ENCODE measurements at regions not wholly inside any gene's neighbourhood (a gene's known extent, or its start where the extent isn't known, plus 50 kb on each side); places are given as distances from the start of the nearest gene placed in this dataset.

GRCh38 chr9:69967344-69967743, 76.3 kb upstream of the MAMDC2 start:
- TF ChIP-seq, protein P1, sequence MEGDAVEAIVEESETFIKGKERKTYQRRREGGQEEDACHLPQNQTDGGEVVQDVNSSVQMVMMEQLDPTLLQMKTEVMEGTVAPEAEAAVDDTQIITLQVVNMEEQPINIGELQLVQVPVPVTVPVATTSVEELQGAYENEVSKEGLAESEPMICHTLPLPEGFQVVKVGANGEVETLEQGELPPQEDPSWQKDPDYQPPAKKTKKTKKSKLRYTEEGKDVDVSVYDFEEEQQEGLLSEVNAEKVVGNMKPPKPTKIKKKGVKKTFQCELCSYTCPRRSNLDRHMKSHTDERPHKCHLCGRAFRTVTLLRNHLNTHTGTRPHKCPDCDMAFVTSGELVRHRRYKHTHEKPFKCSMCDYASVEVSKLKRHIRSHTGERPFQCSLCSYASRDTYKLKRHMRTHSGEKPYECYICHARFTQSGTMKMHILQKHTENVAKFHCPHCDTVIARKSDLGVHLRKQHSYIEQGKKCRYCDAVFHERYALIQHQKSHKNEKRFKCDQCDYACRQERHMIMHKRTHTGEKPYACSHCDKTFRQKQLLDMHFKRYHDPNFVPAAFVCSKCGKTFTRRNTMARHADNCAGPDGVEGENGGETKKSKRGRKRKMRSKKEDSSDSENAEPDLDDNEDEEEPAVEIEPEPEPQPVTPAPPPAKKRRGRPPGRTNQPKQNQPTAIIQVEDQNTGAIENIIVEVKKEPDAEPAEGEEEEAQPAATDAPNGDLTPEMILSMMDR (IDR thresholded peaks at IDR 0.05) = no peak
- Mint-ChIP-seq H3K27ac (ENCODE audit: unreplicated experiment) (no peak overlapping the region), H3K36me3 (ENCODE audit: unreplicated experiment) (no peaks in the 10 kb centered on the region), H3K27me3 (ENCODE audit: unreplicated experiment) (no peaks in the 10 kb centered on the region), H3K4me1 (ENCODE audit: unreplicated experiment) (peaks cover 16% of the 10 kb centered on the region), H3K9me3 (ENCODE audit: unreplicated experiment) (no peaks in the 10 kb centered on the region), H3K4me3 (ENCODE audit: unreplicated experiment) (no peak overlapping the region)
- DNase-seq (ENCODE audit: extremely low spot score, unreplicated experiment) = no peak

- Mint-ChIP-seq H3K27ac (ENCODE audit: unreplicated experiment) (no peak overlapping the region), H3K27me3 (ENCODE audit: unreplicated experiment) (no peaks in the 10 kb centered on the region), H3K9me3 (ENCODE audit: unreplicated experiment) (no peaks in the 10 kb centered on the region), H3K36me3 (ENCODE audit: unreplicated experiment) (no peaks in the 10 kb centered on the region), H3K4me3 (ENCODE audit: unreplicated experiment) (no peak overlapping the region), H3K4me1 (ENCODE audit: unreplicated experiment) (peaks cover 20% of the 10 kb centered on the region)
- TF ChIP-seq, protein P1 (IDR thresholded peaks at IDR 0.05) = no peak
- DNase-seq (ENCODE audit: extremely low spot score, unreplicated experiment) = no peak
These were observed 73.6 kb upstream of the MAMDC2 start for GRCh38 chr9:69970001-69970533.

- H3K36me3 Mint-ChIP-seq (ENCODE audit: unreplicated experiment) = no peaks in the 10 kb centered on the region
- peaks cover 26% of the 10 kb centered on the region for H3K4me1 Mint-ChIP-seq (ENCODE audit: unreplicated experiment)
- no peaks in the 10 kb centered on the region for H3K9me3 Mint-ChIP-seq (ENCODE audit: unreplicated experiment)
- peak; percentile 87 for DNase-seq (ENCODE audit: extremely low spot score, unreplicated experiment)
- no peaks in the 10 kb centered on the region for H3K27me3 Mint-ChIP-seq (ENCODE audit: unreplicated experiment)
- peak overlapping the region; percentile 70 for H3K27ac Mint-ChIP-seq (ENCODE audit: unreplicated experiment)
- TF ChIP-seq, protein P1 (IDR thresholded peaks at IDR 0.05) = peak; percentile 96
- no peak overlapping the region for H3K4me3 Mint-ChIP-seq (ENCODE audit: unreplicated experiment)
These were observed 71.8 kb upstream of the MAMDC2 start for GRCh38 chr9:69971643-69972449.

DNA sequence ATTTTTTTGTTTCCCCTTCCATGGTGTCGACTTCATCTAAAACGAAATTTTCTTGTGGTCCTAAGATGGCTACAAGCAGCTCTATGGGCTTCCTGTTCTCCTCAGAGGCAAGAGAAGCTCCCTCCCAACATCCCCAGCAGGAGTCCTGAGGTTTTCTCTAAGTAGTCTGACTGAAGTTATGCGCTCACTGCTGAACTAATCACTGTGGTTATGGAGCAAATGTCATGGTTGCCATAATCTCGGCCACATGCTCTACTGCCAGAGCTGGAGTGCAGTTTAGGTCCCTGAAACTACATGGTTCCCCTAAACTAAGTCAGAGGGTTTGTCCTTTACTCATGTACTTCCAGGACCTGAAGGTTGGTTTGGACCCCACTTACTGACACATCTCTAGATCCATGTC, 68.0 kb upstream of the MAMDC2 start:
- Mint-ChIP-seq H3K9me3 (ENCODE audit: unreplicated experiment) (peaks cover 6% of the 10 kb centered on the region), H3K36me3 (ENCODE audit: unreplicated experiment) (no peaks in the 10 kb centered on the region), H3K27me3 (ENCODE audit: unreplicated experiment) (no peaks in the 10 kb centered on the region), H3K4me3 (ENCODE audit: unreplicated experiment) (no peak overlapping the region), H3K4me1 (ENCODE audit: unreplicated experiment) (peaks cover 28% of the 10 kb centered on the region), H3K27ac (ENCODE audit: unreplicated experiment) (peak overlapping the region; percentile 87)
- TF ChIP-seq, protein P1 (IDR thresholded peaks at IDR 0.05) = no peak
- no peak for DNase-seq (ENCODE audit: extremely low spot score, unreplicated experiment)

DNA sequence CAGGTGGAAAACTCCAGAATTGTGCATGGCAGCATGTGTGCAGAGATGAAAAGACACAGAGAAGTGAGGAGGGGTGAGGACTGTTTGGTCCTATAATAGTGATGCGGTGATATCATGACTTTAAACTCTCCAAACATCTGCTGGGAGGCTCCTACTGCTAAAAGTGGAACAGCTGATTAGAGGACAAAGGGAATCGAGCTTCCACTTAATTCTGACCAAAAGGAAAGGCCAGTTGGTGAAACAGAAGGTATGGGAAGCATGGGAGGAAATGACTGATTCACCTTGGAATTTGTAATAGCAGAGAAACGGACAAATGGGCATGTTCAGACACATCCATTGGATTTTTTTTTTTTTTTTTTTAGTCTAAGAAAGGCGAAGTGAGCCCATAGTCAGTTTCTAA, 67.5 kb upstream of the MAMDC2 start:
- Mint-ChIP-seq H3K36me3 (ENCODE audit: unreplicated experiment) (no peaks in the 10 kb centered on the region), H3K4me3 (ENCODE audit: unreplicated experiment) (no peak overlapping the region), H3K4me1 (ENCODE audit: unreplicated experiment) (peaks cover 33% of the 10 kb centered on the region), H3K27ac (ENCODE audit: unreplicated experiment) (peak overlapping the region; percentile 87), H3K27me3 (ENCODE audit: unreplicated experiment) (no peaks in the 10 kb centered on the region), H3K9me3 (ENCODE audit: unreplicated experiment) (peaks cover 6% of the 10 kb centered on the region)
- DNase-seq (ENCODE audit: extremely low spot score, unreplicated experiment) = no peak
- TF ChIP-seq, protein P1 (IDR thresholded peaks at IDR 0.05) = no peak
